Left lung (tissue), 4 donors: ENCODE measurements at regions not wholly inside any gene's neighbourhood (a gene's known extent, or its start where the extent isn't known, plus 50 kb on each side); places are given as distances from the start of the nearest gene placed in this dataset.

Source experiments
- ATAC-seq: fragments of 200-7000 bp; cut with Tn5 transposase; one replicate; pipeline ENCODE4 v1.9.1; 2020; ENCODE audit warnings: moderate library complexity
- DNase-seq, 4 donors: peaks; one replicate each; pipeline ENCODE4 v3.0.0-alpha.2; 2013 to 2020
- H3K27ac ChIP-seq, 2 donors: fragments of 200-600 bp; sonication (generic) in 1 of 2; one replicate each; pipeline versions ENCODE4 v1.5.0 to v1.8.0; 2020 to 2021
- H3K27me3 ChIP-seq, 2 donors: fragments of 200-600 bp; sonication (generic) in 1 of 2; one replicate each; pipeline versions ENCODE4 v1.5.0 to v1.8.0; 2020 to 2021
- H3K36me3 ChIP-seq, 2 donors: fragments of 200-600 bp; sonication (generic) in 1 of 2; one replicate each; pipeline versions ENCODE4 v1.5.0 to v1.8.0; 2020 to 2021
- H3K4me1 ChIP-seq, 2 donors: fragments of 200-600 bp; one replicate each; pipeline ENCODE4 v1.8.0; 2021
- H3K4me3 ChIP-seq, 2 donors: fragments of 200-600 bp; sonication (generic) in 1 of 2; one replicate each; pipeline versions ENCODE4 v1.5.0 to v1.8.0; 2020 to 2021; ENCODE audit warnings: mild to moderate bottlenecking in 1 of 2
- H3K9me3 ChIP-seq, 2 donors: fragments of 200-600 bp; sonication (generic) in 1 of 2; one replicate each; pipeline versions ENCODE4 v1.5.0 to v1.8.0; 2020 to 2021
- CTCF ChIP-seq, 2 donors: fragments of 200-600 bp; sonication (generic) in 1 of 2; IDR thresholded peaks; one replicate each; pipeline versions ENCODE4 v1.5.0 to v1.8.0; 2021; ENCODE audit warnings: antibody characterized with exemption in 2 of 2
- intact Hi-C, 2 donors: fragments of 100-400 bp; cut with DNase I; formaldehyde crosslinking; loops; one replicate each; pipeline versions ENCODE4 v1.11.2 to v1.14.2; 2022
- donor health status: DM: no; HTN: yes; CAD: no.
- donor health status: DM: no; HTN: no; CAD: no.

- intact Hi-C loops, result no loop called here
- no peak overlapping the region for H3K4me3 ChIP-seq
- no peak overlapping the region for H3K27ac ChIP-seq
- TF ChIP-seq CTCF (IDR thresholded peaks at IDR 0.05), result no peak
- no peaks in the 10 kb centered on the region for H3K9me3 ChIP-seq
- no peaks in the 10 kb centered on the region for H3K27me3 ChIP-seq
- no peaks in the 10 kb centered on the region for H3K36me3 ChIP-seq
- DNase-seq (no peak), ATAC-seq (no peak)
- H3K4me1 ChIP-seq, result no peaks in the 10 kb centered on the region
These were observed 760.3 kb downstream of the NOVA1 start for GRCh38 chr14:25837551-25837965.

- Histone ChIP-seq H3K27ac (no peak overlapping the region), H3K4me3 (no peak overlapping the region), H3K27me3 (no peaks in the 10 kb centered on the region), H3K4me1 (no peaks in the 10 kb centered on the region), H3K36me3 (no peaks in the 10 kb centered on the region), H3K9me3 (no peaks in the 10 kb centered on the region)
- no peak for DNase-seq
- intact Hi-C loops, result no loop called here
- no peak for ATAC-seq
- TF ChIP-seq CTCF (IDR thresholded peaks at IDR 0.05), result no peak
These were observed 761.2 kb downstream of the NOVA1 start for GRCh38 chr14:25836636-25837035.

GRCh38 chr14:25833341-25834126 lies 764.3 kb downstream of the NOVA1 start:
- H3K4me1 ChIP-seq, result no peaks in the 10 kb centered on the region
- no peak overlapping the region for H3K27ac ChIP-seq
- ATAC-seq (peak; percentile 51), DNase-seq (peak in 2 of 4 donors; percentile 17 to 62)
- no peaks in the 10 kb centered on the region for H3K9me3 ChIP-seq
- TF ChIP-seq CTCF (IDR thresholded peaks at IDR 0.05), result no peak
- H3K27me3 ChIP-seq, result no peaks in the 10 kb centered on the region
- no peaks in the 10 kb centered on the region for H3K36me3 ChIP-seq
- H3K4me3 ChIP-seq, result no peak overlapping the region
- intact Hi-C loops, result no loop called here

- TF ChIP-seq CTCF (IDR thresholded peaks at IDR 0.05), result no peak
- no peaks in the 10 kb centered on the region for H3K9me3 ChIP-seq
These were observed 765.2 kb downstream of the NOVA1 start for GRCh38 chr14:25832585-25832984.

GRCh38 chr14:25828562-25828961 lies 769.3 kb downstream of the NOVA1 start:
- no peak for TF ChIP-seq CTCF (IDR thresholded peaks at IDR 0.05)
- no peaks in the 10 kb centered on the region for H3K36me3 ChIP-seq
- intact Hi-C loops, result no loop called here
- no peak overlapping the region for H3K4me3 ChIP-seq
- no peaks in the 10 kb centered on the region for H3K9me3 ChIP-seq
- no peak overlapping the region for H3K27ac ChIP-seq
- no peaks in the 10 kb centered on the region for H3K4me1 ChIP-seq
- DNase-seq, result no peak
- ATAC-seq, result no peak
- H3K27me3 ChIP-seq, result no peaks in the 10 kb centered on the region

More at GRCh38 chr14:25832585-25832984, 765.2 kb downstream of the NOVA1 start:
- intact Hi-C loops, result no loop called here
- ATAC-seq, result no peak
- Histone ChIP-seq H3K4me1 (no peaks in the 10 kb centered on the region), H3K36me3 (no peaks in the 10 kb centered on the region), H3K27me3 (no peaks in the 10 kb centered on the region), H3K4me3 (no peak overlapping the region), H3K27ac (no peak overlapping the region)
- no peak for DNase-seq
